Peyer's patch (tissue), 4 donors: ENCODE measurements at regions not wholly inside any gene's neighbourhood (a gene's known extent, or its start where the extent isn't known, plus 50 kb on each side); places are given as distances from the start of the nearest gene placed in this dataset.

Experiments
- DNase-seq, 3 donors: peaks; one replicate each; pipeline ENCODE4 v3.0.0-alpha.2; 2017 to 2019
- H3K27ac ChIP-seq, 4 donors: fragments of 200-600 bp; sonication (generic); one replicate each; pipeline ENCODE4 v1.5.1; 2016 to 2019
- H3K27me3 ChIP-seq, 2 donors: fragments of 200-600 bp; sonication (generic); one replicate each; pipeline ENCODE4 v1.5.1; 2019
- H3K36me3 ChIP-seq, 3 donors: fragments of 200-600 bp; sonication (generic); one replicate each; pipeline ENCODE4 v1.5.1; 2016 to 2019
- H3K4me1 ChIP-seq, 4 donors: fragments of 200-600 bp; sonication (generic); one replicate each; pipeline ENCODE4 v1.5.1; 2016 to 2019
- H3K4me3 ChIP-seq, 4 donors: fragments of 200-600 bp; sonication (generic); 1 replicate in 3 of 4; 2 replicates in 1 of 4; pipeline ENCODE4 v1.5.1; 2016 to 2019; ENCODE audit warnings: mild to moderate bottlenecking in 1 of 4
- H3K9me3 ChIP-seq, 4 donors: fragments of 200-600 bp; sonication (generic); one replicate each; pipeline ENCODE4 v1.5.1; 2016 to 2019; ENCODE audit warnings: mild to moderate bottlenecking in 1 of 4
- POLR2A ChIP-seq, 2 donors: fragments of 450-650 bp; IDR thresholded peaks; one replicate each; pipeline ENCODE4 v1.5.1; 2017; ENCODE audit warnings: antibody characterized with exemption in 2 of 2, mild to moderate bottlenecking in 2 of 2, moderate library complexity in 2 of 2
- TF ChIP-seq, protein P1 (sequence below), 6 experiments: fragments of 450-650 bp in 4 of 6; fragments of 200-600 bp in 2 of 6; sonication (generic) in 1 of 6; IDR thresholded peaks; one replicate each; pipeline ENCODE4 v1.5.1; 2017 to 2019; ENCODE audit warnings: antibody characterized with exemption in 6 of 6, mild to moderate bottlenecking in 3 of 6, moderate library complexity in 1 of 6

DNA sequence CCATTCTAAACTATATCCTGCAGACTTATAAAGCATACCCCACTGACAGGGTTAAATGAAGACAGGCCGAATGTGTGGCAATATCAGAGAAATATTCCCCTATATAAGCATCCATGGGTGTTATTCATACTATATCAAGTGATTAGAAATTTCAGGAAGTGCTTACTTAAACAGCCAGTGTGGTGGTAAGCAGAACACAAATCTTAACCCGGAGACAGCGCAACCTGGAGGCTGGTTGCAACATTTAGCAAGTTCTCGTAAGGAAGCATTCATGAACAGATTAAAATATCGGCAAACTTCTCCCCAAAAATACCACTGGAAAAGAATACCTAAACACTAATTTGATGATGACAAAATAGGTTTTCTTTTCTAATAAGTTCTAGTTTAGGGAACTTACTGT, 261.2 kb downstream of the CBLL2 start:
- H3K9me3 ChIP-seq, result no peaks in the 10 kb centered on the region
- no peak for TF ChIP-seq POLR2A (IDR thresholded peaks at IDR 0.05)
- TF ChIP-seq, protein P1, sequence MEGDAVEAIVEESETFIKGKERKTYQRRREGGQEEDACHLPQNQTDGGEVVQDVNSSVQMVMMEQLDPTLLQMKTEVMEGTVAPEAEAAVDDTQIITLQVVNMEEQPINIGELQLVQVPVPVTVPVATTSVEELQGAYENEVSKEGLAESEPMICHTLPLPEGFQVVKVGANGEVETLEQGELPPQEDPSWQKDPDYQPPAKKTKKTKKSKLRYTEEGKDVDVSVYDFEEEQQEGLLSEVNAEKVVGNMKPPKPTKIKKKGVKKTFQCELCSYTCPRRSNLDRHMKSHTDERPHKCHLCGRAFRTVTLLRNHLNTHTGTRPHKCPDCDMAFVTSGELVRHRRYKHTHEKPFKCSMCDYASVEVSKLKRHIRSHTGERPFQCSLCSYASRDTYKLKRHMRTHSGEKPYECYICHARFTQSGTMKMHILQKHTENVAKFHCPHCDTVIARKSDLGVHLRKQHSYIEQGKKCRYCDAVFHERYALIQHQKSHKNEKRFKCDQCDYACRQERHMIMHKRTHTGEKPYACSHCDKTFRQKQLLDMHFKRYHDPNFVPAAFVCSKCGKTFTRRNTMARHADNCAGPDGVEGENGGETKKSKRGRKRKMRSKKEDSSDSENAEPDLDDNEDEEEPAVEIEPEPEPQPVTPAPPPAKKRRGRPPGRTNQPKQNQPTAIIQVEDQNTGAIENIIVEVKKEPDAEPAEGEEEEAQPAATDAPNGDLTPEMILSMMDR (IDR thresholded peaks at IDR 0.05), result no peak
- no peak overlapping the region for H3K4me3 ChIP-seq
- H3K27me3 ChIP-seq, result no peaks in the 10 kb centered on the region
- no peaks in the 10 kb centered on the region for H3K36me3 ChIP-seq
- no peak overlapping the region for H3K27ac ChIP-seq
- DNase-seq, result no peak
- no peaks in the 10 kb centered on the region for H3K4me1 ChIP-seq

DNA sequence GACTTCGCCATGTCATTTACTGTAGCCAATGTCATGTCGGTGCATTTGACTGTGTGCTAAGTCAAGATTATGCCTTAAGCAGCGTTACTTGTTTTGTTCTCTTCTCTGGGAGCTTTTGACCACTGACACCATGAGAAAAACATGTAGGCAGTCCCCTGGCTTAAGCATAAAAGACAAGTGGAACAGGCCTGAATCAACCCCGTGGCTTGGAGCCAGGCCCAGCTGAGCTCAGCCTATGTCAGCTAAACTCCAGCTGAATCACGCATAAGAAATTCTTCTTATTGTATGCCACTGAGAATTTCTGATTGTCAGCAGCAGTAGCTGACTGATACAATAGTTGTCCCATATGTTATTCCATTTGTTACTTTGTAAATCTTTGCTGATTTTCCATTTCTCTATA, 261.9 kb downstream of the CBLL2 start:
- TF ChIP-seq, protein P1 (IDR thresholded peaks at IDR 0.05), result no peak
- no peak for TF ChIP-seq POLR2A (IDR thresholded peaks at IDR 0.05)
- no peak for DNase-seq
- H3K36me3 ChIP-seq, result no peaks in the 10 kb centered on the region
- H3K27ac ChIP-seq, result no peak overlapping the region
- no peaks in the 10 kb centered on the region for H3K9me3 ChIP-seq
- H3K4me1 ChIP-seq, result no peaks in the 10 kb centered on the region
- no peaks in the 10 kb centered on the region for H3K27me3 ChIP-seq
- H3K4me3 ChIP-seq, result no peak overlapping the region

- DNase-seq, result no peak
- H3K4me3 ChIP-seq, result no peak overlapping the region
- H3K9me3 ChIP-seq, result no peaks in the 10 kb centered on the region
- no peak for TF ChIP-seq POLR2A (IDR thresholded peaks at IDR 0.05)
- TF ChIP-seq, protein P1 (IDR thresholded peaks at IDR 0.05), result no peak
- no peak overlapping the region for H3K27ac ChIP-seq
- H3K27me3 ChIP-seq, result no peaks in the 10 kb centered on the region
- H3K4me1 ChIP-seq, result no peaks in the 10 kb centered on the region
- H3K36me3 ChIP-seq, result no peaks in the 10 kb centered on the region
Observed at GRCh38 chrX:22536746-22537304, 264.1 kb downstream of the CBLL2 start.

DNA sequence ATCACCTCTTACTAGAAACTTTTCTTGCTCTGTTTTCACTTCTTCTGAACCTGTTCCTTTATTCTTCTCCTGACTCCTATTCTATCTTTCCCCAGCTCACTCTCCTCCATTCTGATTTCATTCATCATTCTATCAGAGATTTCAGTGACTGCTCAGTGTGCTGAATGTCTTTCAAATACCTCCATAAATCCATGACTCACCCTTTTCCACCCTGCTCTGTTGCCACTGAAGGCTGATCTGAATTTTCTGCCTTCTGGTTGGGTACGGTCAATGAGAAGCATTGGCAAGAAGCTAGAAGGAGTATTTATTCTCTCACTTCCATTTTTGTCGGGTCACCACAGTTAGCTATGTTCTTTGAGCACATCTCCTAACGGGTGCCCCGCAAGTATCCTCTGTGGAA, 265.9 kb downstream of the CBLL2 start:
- Histone ChIP-seq H3K36me3 (no peaks in the 10 kb centered on the region), H3K4me3 (no peak overlapping the region), H3K27ac (no peak overlapping the region), H3K4me1 (no peaks in the 10 kb centered on the region), H3K27me3 (no peaks in the 10 kb centered on the region), H3K9me3 (no peaks in the 10 kb centered on the region)
- TF ChIP-seq POLR2A (IDR thresholded peaks at IDR 0.05), result no peak
- TF ChIP-seq, protein P1 (IDR thresholded peaks at IDR 0.05), result no peak
- DNase-seq, result no peak

GRCh38 chrX:22541926-22542325, 269.2 kb downstream of the CBLL2 start:
- Histone ChIP-seq H3K9me3 (no peaks in the 10 kb centered on the region), H3K27me3 (no peaks in the 10 kb centered on the region), H3K4me3 (no peak overlapping the region), H3K27ac (no peak overlapping the region), H3K4me1 (no peaks in the 10 kb centered on the region), H3K36me3 (no peaks in the 10 kb centered on the region)
- no peak for DNase-seq
- TF ChIP-seq, protein P1 (IDR thresholded peaks at IDR 0.05), result no peak
- TF ChIP-seq POLR2A (IDR thresholded peaks at IDR 0.05), result no peak

- Histone ChIP-seq H3K27ac (no peak overlapping the region), H3K4me1 (no peaks in the 10 kb centered on the region), H3K27me3 (no peaks in the 10 kb centered on the region), H3K36me3 (no peaks in the 10 kb centered on the region), H3K9me3 (no peaks in the 10 kb centered on the region), H3K4me3 (no peak overlapping the region)
- no peak for DNase-seq
- TF ChIP-seq, protein P1 (IDR thresholded peaks at IDR 0.05), result no peak
- no peak for TF ChIP-seq POLR2A (IDR thresholded peaks at IDR 0.05)
Observed at GRCh38 chrX:22542641-22543040, 269.9 kb downstream of the CBLL2 start.
